ENCODE measurements at regions not wholly inside any gene's neighbourhood (a gene's known extent, or its start where the extent isn't known, plus 50 kb on each side); places are given as distances from the start of the nearest gene placed in this dataset.

DNA sequence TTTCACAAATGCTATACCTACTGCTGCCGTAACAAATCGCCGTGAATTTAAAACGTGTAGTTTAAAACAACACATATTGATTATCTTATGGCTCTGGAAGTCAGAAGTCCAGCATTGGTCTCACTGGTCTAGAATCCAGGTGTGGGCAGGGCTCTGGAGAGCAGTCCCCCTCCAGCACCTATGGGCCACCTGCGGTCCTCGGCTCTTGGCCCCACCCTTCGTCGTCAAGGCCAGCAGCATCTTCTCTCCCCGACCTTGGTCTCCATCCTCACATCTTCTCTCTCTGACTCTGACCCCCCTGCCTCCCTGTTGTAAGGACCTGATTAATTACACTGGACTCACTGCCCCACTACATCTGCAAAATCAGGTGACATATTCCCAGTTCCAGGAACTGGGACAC is 106.4 kb upstream of the COL5A1 start:
- Histone ChIP-seq H2AFZ (replicated peaks) (no peak overlapping the region), H3K4me1 (no peaks in the 10 kb centered on the region), H3K27me3 (no peaks in the 10 kb centered on the region), H4K20me1 (ENCODE audit: low read depth) (no peaks in the 10 kb centered on the region), H3K27ac (no peak overlapping the region), H3K36me3 (no peaks in the 10 kb centered on the region), H3F3A (ENCODE audit: low read depth) (no peaks in the 10 kb centered on the region), H3K4me3 (no peak overlapping the region), H3K9ac (no peak overlapping the region), H3K4me2 (no peak overlapping the region), H3K79me2 (ENCODE audit: low read depth) (no peaks in the 10 kb centered on the region), H3K9me3 (ENCODE audit: low read depth) (no peaks in the 10 kb centered on the region)
- H3K4me3 Mint-ChIP-seq = no peak overlapping the region
- H3K27ac Mint-ChIP-seq = no peak overlapping the region
- H3K27me3 Mint-ChIP-seq (ENCODE audit: insufficient read depth, low read depth) = peaks cover 5% of the 10 kb centered on the region
- H3K36me3 Mint-ChIP-seq = no peaks in the 10 kb centered on the region
- TF ChIP-seq, protein P1, sequence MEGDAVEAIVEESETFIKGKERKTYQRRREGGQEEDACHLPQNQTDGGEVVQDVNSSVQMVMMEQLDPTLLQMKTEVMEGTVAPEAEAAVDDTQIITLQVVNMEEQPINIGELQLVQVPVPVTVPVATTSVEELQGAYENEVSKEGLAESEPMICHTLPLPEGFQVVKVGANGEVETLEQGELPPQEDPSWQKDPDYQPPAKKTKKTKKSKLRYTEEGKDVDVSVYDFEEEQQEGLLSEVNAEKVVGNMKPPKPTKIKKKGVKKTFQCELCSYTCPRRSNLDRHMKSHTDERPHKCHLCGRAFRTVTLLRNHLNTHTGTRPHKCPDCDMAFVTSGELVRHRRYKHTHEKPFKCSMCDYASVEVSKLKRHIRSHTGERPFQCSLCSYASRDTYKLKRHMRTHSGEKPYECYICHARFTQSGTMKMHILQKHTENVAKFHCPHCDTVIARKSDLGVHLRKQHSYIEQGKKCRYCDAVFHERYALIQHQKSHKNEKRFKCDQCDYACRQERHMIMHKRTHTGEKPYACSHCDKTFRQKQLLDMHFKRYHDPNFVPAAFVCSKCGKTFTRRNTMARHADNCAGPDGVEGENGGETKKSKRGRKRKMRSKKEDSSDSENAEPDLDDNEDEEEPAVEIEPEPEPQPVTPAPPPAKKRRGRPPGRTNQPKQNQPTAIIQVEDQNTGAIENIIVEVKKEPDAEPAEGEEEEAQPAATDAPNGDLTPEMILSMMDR (IDR thresholded peaks at IDR 0.05) = no peak
- TF ChIP-seq EZH2 (IDR thresholded peaks at IDR 0.05) (no peak), EZH2phosphoT487 (IDR thresholded peaks at IDR 0.05) (no peak)
- peaks cover 8% of the 10 kb centered on the region for H3K4me1 Mint-ChIP-seq
- DNase-seq (ENCODE audit: low spot score) = no peak
- peaks cover 17% of the 10 kb centered on the region for H3K9me3 Mint-ChIP-seq

DNA sequence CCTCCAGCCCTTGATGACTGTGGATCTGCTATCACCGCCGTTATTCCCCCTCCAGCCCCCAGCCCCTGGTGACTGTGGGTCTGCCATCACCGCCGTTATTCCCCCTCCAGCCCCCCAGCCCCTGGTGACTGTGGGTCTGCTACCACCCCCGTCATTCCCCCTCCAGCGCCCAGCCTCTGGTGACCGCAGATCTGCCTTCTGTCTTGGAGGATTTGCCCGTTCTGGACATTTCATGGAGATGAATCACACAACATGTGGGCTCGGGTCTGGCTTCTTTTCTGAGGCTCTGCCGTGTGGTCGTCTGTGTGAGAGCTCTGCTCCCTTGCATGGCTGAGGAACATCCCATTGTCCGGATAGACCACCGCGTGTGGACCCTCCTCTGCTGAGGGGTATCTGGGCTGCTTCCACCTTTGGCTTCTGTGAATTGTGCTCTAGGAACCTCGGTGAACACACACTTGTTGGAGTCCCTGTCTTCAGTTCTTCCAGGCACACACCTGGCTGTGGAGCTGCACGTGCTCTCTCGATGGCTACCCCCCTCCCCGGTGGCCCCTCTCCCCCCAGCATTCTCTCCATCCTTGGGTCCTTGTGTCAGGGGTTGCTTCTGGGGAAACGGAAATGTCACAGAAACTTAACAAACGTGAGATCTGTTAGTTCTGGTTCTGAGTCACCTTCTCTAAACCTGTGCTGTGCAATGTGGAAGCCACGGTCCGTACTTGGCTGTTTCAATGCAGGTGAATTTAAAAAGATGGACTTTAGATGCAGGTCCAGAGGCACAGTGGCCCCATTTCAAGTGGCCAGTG is 105.3 kb upstream of the COL5A1 start:
- no peak overlapping the region for H3K4me3 Mint-ChIP-seq
- H3K9ac ChIP-seq = no peak overlapping the region

DNA sequence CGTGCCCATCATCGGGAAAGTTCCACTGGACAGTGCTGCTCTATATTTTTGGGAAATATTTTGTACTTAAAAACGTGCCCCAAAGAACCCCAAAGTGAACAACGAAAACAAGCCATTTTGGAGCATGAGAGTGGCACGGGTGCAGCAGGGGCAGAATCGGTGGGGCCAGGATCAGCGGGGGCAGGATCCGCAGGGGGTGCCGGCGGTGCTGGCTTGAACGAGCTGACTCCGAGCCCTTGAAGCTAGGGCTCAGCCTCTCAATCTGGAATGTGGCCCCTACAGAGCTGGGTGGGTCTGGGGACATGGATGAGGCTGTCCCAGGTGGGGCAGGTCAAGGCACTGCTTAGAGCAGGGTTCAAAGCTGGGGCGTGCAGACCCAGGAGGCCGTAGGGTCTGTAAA is 104.7 kb upstream of the COL5A1 start:
- no peak overlapping the region for H3K4me3 ChIP-seq
- no peaks in the 10 kb centered on the region for H3K9me3 ChIP-seq (ENCODE audit: low read depth)
- no peaks in the 10 kb centered on the region for H4K20me1 ChIP-seq (ENCODE audit: low read depth)
- H3K27ac ChIP-seq = no peak overlapping the region
- no peaks in the 10 kb centered on the region for H3K79me2 ChIP-seq (ENCODE audit: low read depth)
- Mint-ChIP-seq H3K27ac (no peak overlapping the region), H3K4me3 (no peak overlapping the region), H3K4me1 (peaks cover 8% of the 10 kb centered on the region), H3K9me3 (peaks cover 5% of the 10 kb centered on the region), H3K27me3 (ENCODE audit: insufficient read depth, low read depth) (no peaks in the 10 kb centered on the region), H3K36me3 (no peaks in the 10 kb centered on the region)
- no peak overlapping the region for H3K9ac ChIP-seq
- H3K4me1 ChIP-seq = no peaks in the 10 kb centered on the region
- H3K4me2 ChIP-seq = no peak overlapping the region
- DNase-seq (ENCODE audit: low spot score) = no peak
- no peak for TF ChIP-seq EZH2phosphoT487 (IDR thresholded peaks at IDR 0.05)
- TF ChIP-seq, protein P1 (IDR thresholded peaks at IDR 0.05) = no peak
- H3F3A ChIP-seq (ENCODE audit: low read depth) = no peaks in the 10 kb centered on the region
- no peaks in the 10 kb centered on the region for H3K27me3 ChIP-seq
- H3K36me3 ChIP-seq = no peaks in the 10 kb centered on the region
- H2AFZ ChIP-seq (replicated peaks) = no peak overlapping the region

More for the DNA sequence above, 105.3 kb upstream of the COL5A1 start:
- H3K36me3 Mint-ChIP-seq = no peaks in the 10 kb centered on the region
- H2AFZ ChIP-seq (replicated peaks) = no peak overlapping the region
- TF ChIP-seq, protein P1 (IDR thresholded peaks at IDR 0.05) = no peak
- TF ChIP-seq EZH2phosphoT487 (IDR thresholded peaks at IDR 0.05) (no peak), EZH2 (IDR thresholded peaks at IDR 0.05) (no peak)
- no peaks in the 10 kb centered on the region for H3K36me3 ChIP-seq
- H3K4me3 ChIP-seq = no peak overlapping the region
- H3K27ac ChIP-seq = no peak overlapping the region
- no peak overlapping the region for H3K4me2 ChIP-seq
- H3K9me3 ChIP-seq (ENCODE audit: low read depth) = no peaks in the 10 kb centered on the region
- H3K4me1 Mint-ChIP-seq = peaks cover 8% of the 10 kb centered on the region
- H3K9me3 Mint-ChIP-seq = peaks cover 8% of the 10 kb centered on the region
- H3K27me3 Mint-ChIP-seq (ENCODE audit: insufficient read depth, low read depth) = no peaks in the 10 kb centered on the region
- H3K4me1 ChIP-seq = no peaks in the 10 kb centered on the region
- no peak overlapping the region for H3K27ac Mint-ChIP-seq
- H3F3A ChIP-seq (ENCODE audit: low read depth) = no peaks in the 10 kb centered on the region
- H4K20me1 ChIP-seq (ENCODE audit: low read depth) = no peaks in the 10 kb centered on the region
- no peak for DNase-seq (ENCODE audit: low spot score)
- no peaks in the 10 kb centered on the region for H3K27me3 ChIP-seq
- no peaks in the 10 kb centered on the region for H3K79me2 ChIP-seq (ENCODE audit: low read depth)
